COLO668 (cell line): ENCODE measurements at regions not wholly inside any gene's neighbourhood (a gene's known extent, or its start where the extent isn't known, plus 50 kb on each side); places are given as distances from the start of the nearest gene placed in this dataset.

Experiments
- DNase-seq: peaks from one replicate; lab custom pipeline; 2025; ENCODE audit not compliant: unreplicated experiment; lab: John Stamatoyannopoulos, UW

DNA sequence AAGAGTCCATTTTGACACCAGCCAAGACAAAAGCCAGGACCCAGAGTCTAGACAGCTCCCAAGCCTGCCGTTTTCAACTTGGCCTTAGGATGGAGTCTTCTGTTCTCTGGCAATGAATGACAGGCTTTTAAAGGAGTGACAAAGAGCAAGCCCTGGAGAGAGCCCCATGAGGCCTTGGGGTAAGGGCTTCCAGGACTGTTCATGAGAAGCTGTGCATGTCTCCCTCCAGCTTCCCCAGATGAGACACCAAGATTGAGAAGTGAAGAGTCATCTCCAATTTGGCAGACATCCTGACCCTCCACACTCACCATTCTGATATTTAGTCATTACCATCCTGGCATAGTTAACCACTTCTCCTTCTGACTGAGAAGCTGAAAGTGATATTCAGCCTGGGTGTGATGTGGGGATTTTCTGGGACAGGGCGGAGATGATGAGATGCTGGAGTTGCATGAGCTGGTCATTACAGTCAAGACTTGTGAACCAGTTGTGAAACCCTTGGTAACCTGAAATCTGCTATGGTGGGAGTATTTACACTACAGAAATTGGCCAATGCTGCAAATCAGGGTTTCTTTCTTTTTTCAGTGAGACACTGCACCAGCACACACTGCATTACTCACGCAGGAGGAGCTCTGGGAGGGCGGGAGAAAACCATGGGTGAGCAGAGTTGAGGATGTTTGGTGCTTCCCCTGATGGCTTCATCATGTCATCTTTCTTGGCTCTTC is 77.8 kb downstream of the VCPKMT start:
- no peak for DNase-seq

DNA sequence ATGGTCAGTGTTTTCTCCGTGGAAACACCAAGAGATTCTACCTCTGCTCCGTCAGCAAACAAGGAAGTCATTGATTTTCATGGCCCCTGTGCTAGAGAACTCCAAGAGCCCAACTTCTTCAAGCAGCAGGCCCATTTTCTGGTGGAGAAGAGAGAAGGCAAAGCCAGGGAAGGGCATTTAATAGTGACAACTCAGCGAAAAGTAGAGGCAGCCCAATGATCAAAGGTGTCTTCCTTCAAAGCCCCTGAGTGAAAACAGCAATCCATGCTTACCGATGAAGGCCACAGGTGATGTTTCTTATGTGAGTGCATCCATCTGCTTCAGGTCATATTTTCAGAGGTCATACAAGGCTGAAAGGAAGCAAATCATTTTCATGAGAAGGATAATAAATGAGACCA is 77.3 kb downstream of the VCPKMT start:
- DNase-seq: no peak

GRCh38 chr14:50039734-50040400 is 76.5 kb downstream of the VCPKMT start:
- DNase-seq: no peak

DNA sequence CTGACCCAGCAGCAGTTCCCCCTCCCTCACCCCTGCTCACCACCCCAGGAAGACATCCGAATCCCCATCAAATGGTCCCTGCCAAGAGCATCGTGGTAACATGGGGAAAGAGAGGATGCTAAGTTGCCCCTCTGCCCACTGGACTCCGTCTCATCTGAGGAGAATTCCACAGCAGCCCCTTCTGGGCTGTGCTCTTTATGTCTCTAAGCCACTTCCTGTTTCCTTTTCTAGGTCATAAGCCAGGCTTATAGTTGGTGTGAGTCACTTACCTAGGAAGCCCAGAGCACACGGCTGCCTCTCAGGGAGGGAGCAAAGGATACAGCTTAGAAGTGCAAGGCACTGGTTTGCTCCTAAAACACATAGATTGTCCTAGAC is 76.0 kb downstream of the VCPKMT start:
- no peak for DNase-seq

GRCh38 chr14:50040895-50041465 is 75.4 kb downstream of the VCPKMT start:
- DNase-seq: no peak

- no peak for DNase-seq
Observed at GRCh38 chr14:50041980-50042379, 74.4 kb downstream of the VCPKMT start.

- no peak for DNase-seq
Observed at GRCh38 chr14:50044042-50044651, 72.2 kb downstream of the VCPKMT start.

GRCh38 chr14:50045039-50045711 is 71.2 kb downstream of the VCPKMT start:
- DNase-seq: no peak

DNA sequence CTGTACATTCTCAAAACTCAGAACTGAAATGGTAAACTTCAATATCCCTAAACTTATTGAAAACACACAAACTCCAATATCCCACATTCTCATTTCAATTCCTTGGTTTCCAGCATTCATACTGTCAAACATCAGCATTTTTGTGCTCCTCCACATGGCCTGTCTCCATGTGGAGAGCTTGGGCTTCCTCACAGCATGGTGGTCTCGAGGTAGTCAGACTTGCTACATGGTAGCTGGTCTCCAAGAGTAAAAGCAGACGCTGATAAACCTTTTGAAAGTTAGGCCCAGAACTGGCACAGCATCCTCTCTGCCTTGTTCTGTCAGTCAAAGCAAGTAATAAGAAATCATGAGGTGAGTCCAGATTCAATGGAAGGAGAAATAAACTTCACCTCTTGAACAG is 70.5 kb downstream of the VCPKMT start:
- DNase-seq: no peak

DNA sequence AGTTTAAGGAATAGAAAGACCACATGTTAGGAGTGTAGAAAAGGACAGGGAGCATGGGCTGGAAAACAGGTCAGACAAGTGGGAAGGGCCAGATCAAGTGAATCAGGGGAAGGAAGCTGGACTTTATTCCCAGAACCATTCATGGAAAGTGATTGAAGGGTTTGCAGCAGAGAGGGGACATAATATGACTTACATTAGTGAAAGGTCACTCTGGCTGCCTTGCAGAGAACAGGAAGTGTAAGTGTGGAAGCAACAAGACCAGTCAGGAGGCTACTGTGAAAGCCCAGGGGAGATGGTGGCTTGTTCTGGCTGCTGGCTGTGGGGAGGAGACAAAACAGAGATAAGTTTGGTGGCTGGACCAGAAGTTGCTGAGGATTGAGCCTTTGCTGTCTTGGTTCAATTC is 69.1 kb downstream of the VCPKMT start:
- no peak for DNase-seq

GRCh38 chr14:50049093-50049492 is 67.3 kb downstream of the VCPKMT start:
- DNase-seq: no peak

DNA sequence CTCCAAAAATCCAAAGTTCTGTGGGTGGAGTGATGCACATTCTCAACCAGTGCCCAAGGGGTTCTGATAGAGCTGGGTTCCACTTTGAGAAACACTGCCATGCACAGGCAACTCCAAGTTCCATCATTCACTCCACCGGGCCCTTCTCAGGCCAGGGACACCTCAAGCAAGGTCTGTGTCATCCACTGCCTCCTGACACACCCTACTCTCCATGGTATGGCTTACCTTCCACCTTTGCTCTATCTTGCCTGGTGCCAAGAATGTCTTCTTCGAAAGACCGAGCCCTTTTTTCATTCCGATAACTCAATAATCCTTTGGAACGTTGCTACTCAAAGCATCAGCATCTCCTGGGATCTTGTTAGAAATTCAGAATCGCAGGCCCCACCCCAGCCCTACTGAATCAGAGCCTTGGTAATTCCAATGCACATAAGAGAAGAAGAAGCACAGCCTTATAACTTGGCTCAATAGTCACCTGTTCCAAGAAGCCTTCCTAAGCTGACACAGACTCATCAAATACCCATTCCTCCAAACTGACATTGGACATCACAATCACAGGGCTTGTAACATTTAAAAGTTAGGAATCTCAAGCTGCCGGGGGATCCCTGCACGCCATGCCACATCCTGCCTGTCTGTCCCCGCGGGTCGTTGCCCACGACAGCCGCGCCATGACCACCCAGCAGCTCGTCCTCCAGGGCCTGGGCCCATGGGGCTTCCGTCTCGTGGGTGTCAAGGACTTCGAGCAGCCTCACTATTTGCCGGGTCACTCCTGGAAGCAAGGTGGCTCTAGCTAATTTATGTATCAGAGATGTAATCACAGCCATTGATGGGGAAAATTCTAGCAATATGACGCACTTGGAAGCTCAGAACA is 66.4 kb downstream of the VCPKMT start:
- no peak for DNase-seq

DNA sequence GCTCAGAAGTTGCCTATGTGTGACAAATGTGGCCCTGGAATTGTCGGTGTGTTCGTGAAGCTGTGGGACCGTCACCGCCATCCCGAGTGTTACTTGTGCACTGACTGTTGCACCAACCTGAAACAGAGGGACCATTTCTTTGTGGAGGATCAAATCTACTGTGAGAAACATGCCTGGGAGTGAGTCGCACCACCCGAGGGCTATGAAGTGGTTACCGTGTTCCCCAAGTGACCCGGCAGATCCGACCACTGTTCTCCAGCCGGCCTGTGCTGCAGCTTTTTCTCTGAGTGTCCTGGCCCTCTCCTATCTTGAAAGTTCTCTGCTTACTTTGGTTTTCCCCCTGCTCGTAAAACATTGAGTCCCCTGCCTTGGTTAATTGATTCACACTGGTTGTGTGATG is 65.3 kb downstream of the VCPKMT start:
- DNase-seq: no peak

- no peak for DNase-seq
Observed at GRCh38 chr14:50051706-50052105, 64.7 kb downstream of the VCPKMT start.

DNA sequence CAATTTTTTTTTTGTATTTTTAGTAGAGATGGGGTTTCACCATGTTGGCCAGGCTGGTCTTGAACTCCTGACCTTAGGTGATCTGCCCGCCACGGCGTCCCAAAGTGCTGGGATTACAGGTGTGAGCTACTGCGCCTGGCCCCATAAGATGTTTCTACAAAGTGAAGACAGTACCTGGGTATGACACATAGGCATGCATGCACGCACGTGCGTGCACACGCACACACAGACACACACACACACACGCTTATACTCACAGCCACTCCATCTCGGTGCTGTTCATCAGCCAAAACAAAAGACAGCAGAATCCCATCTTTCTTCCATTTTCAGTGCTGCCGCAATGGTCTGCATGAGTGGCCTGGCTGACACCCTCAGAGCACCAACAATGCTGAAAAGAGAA is 63.9 kb downstream of the VCPKMT start:
- no peak for DNase-seq

GRCh38 chr14:50053935-50054334 is 62.4 kb downstream of the VCPKMT start:
- DNase-seq: no peak

- no peak for DNase-seq
Observed at GRCh38 chr14:50055461-50056228, 60.7 kb downstream of the VCPKMT start.

DNA sequence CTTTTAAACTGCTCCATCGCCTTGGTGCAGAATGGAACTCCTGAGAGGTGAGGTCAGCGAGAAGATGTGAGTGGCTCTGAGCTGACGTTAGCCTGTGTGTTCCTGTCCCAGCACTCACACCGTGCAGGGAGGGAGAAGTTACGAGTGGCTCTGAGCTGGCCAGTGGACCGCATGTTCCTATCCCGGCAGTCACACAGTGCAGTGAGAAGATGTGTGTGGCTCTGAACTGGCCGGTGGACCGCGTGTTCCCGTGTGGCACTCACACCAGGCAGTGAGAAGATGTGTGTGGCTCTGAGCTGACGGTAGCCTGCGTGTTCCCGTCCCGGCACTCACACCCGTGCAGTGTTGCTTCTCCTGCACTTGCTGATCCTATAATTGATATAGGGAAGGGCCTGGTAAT is 59.9 kb downstream of the VCPKMT start:
- DNase-seq: no peak

GRCh38 chr14:50057331-50057730 is 59.0 kb downstream of the VCPKMT start:
- no peak for DNase-seq

DNA sequence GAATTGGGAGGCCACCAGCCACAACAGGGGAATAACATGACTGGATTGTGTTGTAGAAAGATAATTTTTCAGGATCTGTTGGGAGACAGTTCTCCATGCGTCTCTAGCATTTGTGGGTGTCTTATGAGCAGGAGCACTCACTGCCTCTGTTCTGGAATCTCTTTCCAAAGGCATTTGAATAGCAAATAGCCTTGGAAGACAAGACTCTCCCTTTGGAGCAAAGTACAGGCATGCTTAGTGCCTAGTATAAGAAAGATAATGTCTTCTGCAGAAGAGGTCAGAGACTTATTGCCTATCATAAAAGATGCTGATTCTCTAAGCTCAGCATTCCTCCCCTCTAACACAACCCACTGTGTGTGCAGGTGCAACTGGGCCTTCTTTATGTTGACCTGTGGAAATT is 58.3 kb downstream of the VCPKMT start:
- DNase-seq: no peak
